HG03280 (cell line): ENCODE measurements at regions not wholly inside any gene's neighbourhood (a gene's known extent, or its start where the extent isn't known, plus 50 kb on each side); places are given as distances from the start of the nearest gene placed in this dataset.

Source experiments
- ATAC-seq: cut with Tn5 transposase; IDR thresholded peaks from one replicate; pipeline ENCODE4 v1.9.1; 2021; ENCODE audit warnings: mild to moderate bottlenecking, moderate library complexity; ENCODE audit not compliant: unreplicated experiment

- ATAC-seq = no peak
Measured at GRCh38 chr16:73240920-73241319, 193.0 kb upstream of the ZFHX3 start.

- no peak for ATAC-seq
Measured at GRCh38 chr16:73237601-73238000, 189.7 kb upstream of the ZFHX3 start.

GRCh38 chr16:73234496-73234895, 186.6 kb upstream of the ZFHX3 start:
- no peak for ATAC-seq

GRCh38 chr16:73233846-73234424, 186.0 kb upstream of the ZFHX3 start:
- no peak for ATAC-seq

- ATAC-seq = no peak
Measured at GRCh38 chr16:73233329-73233765, 185.4 kb upstream of the ZFHX3 start.

GRCh38 chr16:73232555-73233328, 184.8 kb upstream of the ZFHX3 start:
- ATAC-seq = no peak

- ATAC-seq = no peak
Measured at GRCh38 chr16:73231944-73232554, 184.1 kb upstream of the ZFHX3 start.

- ATAC-seq = no peak
Measured at GRCh38 chr16:73231379-73231778, 183.5 kb upstream of the ZFHX3 start.

- ATAC-seq = no peak
Measured at GRCh38 chr16:73230651-73231050, 182.7 kb upstream of the ZFHX3 start.

- ATAC-seq = no peak
Measured at GRCh38 chr16:73228649-73229048, 180.7 kb upstream of the ZFHX3 start.

GRCh38 chr16:73226675-73227074, 178.7 kb upstream of the ZFHX3 start:
- ATAC-seq = no peak

GRCh38 chr16:73225983-73226382, 178.1 kb upstream of the ZFHX3 start:
- ATAC-seq = no peak

- ATAC-seq = no peak
Measured at GRCh38 chr16:73220836-73221235, 172.9 kb upstream of the ZFHX3 start.

- no peak for ATAC-seq
Measured at GRCh38 chr16:73219176-73219575, 171.2 kb upstream of the ZFHX3 start.

GRCh38 chr16:73217654-73218053, 169.7 kb upstream of the ZFHX3 start:
- ATAC-seq = no peak

- ATAC-seq = no peak
Measured at GRCh38 chr16:73216932-73217331, 169.0 kb upstream of the ZFHX3 start.

GRCh38 chr16:73215678-73216377, 167.9 kb upstream of the ZFHX3 start:
- ATAC-seq = no peak

- no peak for ATAC-seq
Measured at GRCh38 chr16:73214825-73215677, 167.1 kb upstream of the ZFHX3 start.

- ATAC-seq = no peak
Measured at GRCh38 chr16:73213732-73214455, 166.0 kb upstream of the ZFHX3 start.

GRCh38 chr16:73212431-73212830, 164.5 kb upstream of the ZFHX3 start:
- no peak for ATAC-seq
